ENCODE measurements at regions not wholly inside any gene's neighbourhood (a gene's known extent, or its start where the extent isn't known, plus 50 kb on each side); places are given as distances from the start of the nearest gene placed in this dataset.

DNA sequence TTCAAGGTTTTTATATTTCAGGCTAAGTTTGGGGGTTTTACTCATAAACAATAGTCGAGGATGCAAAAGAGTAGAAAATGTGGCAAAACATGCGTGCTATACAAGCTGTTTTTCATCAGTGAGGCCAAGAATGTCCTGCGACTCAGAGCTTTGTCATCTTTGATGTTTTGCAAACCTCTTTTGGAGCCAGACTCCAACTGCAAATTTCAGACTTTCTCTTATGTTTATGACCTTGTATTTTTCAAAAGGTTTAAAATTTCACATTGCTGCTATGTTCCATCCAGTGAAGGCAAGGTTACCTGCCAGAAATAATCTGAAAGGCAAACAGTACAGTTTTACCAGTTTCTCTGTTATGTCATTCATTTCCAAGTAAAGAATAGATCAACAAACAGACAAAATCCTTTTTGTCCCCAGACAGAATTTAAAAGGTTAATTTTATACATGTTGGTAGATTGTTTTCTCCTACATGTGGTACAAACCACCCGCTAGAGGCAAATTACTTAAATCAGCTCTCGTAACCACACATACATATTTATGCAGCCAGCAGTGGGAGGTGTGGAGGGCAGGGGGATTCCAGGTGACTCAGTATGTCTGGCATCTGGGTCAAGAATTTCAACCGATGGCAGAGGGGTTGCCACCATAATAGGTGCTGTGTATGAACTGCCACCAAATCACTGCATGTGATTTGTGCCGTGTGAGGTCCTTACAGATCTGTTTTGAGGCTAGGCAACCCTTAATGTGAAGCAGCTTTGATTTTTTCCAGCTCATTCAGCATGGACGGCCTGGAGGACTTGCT, 119.8 kb upstream of the CPM start:
- TF ChIP-seq, protein P1, sequence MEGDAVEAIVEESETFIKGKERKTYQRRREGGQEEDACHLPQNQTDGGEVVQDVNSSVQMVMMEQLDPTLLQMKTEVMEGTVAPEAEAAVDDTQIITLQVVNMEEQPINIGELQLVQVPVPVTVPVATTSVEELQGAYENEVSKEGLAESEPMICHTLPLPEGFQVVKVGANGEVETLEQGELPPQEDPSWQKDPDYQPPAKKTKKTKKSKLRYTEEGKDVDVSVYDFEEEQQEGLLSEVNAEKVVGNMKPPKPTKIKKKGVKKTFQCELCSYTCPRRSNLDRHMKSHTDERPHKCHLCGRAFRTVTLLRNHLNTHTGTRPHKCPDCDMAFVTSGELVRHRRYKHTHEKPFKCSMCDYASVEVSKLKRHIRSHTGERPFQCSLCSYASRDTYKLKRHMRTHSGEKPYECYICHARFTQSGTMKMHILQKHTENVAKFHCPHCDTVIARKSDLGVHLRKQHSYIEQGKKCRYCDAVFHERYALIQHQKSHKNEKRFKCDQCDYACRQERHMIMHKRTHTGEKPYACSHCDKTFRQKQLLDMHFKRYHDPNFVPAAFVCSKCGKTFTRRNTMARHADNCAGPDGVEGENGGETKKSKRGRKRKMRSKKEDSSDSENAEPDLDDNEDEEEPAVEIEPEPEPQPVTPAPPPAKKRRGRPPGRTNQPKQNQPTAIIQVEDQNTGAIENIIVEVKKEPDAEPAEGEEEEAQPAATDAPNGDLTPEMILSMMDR (IDR thresholded peaks at IDR 0.05; ENCODE audit: low read depth, low read length), result no peak
- TF ChIP-seq EZH2phosphoT487 (IDR thresholded peaks at IDR 0.05; ENCODE audit: low read depth), result no peak

Data from OCI-LY3 (cell line).